ENCODE measurements at regions not wholly inside any gene's neighbourhood (a gene's known extent, or its start where the extent isn't known, plus 50 kb on each side); places are given as distances from the start of the nearest gene placed in this dataset.

DNA sequence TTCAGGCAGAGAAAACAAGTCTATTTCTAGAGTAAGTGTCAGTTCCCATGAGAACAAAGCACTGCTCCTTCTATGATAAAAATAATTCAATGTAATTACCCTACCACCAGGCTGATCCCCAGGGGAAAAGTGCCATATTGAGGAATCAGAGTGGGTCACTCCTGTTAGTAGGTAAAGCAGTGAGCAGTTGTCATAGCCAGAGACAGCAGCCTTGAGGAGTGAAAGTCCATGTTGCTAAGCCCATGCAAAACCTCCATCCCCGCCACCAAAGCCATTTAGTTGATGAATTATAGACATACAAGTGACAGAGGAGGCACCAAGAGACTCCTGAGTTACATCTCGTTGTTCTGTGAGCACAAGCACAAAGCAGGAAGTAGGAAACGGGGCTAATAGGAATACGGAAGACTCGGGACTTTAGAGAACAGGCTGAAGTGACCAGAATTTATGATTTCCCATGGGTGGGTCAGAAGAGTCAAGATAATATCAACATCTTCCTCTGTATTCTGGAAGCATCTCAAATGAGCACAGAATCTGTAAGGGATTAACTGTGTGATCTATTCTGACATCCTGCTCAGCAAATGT, 197.9 kb downstream of the MAFB start:
- DNase-seq, result no peak

DNA sequence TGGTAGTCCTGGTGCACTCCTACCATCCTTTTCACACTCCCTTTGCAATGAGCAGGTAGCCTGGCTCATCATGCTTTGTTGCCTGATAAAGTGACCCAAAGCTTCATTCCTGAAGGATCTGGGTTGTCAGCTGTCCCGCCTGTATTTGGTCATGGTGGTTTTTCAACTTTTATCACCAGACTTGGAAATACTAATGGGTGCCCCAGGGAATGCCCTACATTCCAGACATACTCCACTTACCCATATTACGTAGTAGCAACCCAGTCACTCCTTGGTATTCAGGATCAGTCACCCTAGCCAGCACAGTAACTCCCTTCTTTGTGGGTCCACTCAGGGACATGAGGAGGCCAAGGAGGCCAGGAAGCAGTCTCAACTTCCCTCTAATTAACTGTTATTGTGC, 199.2 kb downstream of the MAFB start:
- DNase-seq, result no peak

DNA sequence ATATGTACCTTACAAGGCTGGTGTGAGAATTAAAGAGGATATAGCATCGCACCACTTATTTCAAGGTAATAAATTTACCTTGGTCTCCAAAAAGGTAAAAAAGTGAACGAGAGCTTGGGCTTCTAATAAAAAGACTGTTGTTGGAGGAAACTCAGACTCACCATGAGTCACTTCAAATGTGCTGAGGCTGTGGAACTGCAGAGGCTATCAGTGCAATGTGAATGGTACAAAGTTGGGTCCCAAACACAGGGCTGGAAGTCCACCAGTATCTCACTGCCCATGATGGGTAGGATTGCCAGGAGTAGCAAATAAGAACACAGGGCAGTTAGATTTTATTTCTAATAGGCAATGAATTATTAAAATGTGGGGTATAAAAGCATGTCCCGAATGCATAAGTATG, 200.6 kb downstream of the MAFB start:
- DNase-seq, result no peak

DNA sequence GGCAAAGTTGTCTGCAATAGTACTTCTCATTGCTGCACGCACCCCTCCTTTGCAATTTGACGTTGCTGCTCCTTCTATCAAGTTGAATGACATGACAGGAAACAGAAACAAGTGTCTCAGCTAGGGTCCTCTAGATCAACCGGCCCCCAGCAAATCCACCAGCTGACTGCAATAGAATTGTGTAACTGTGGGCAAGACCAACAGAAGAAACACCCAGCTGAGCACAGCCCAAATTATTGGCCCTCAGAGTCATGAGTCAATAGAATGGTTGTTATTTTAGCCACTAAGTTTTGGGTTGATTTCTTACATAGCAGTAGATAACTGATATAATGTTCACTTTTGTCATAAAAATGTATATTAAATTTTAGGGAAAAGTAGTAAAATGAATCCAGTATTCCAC, 202.7 kb downstream of the MAFB start:
- DNase-seq, result no peak

DNA sequence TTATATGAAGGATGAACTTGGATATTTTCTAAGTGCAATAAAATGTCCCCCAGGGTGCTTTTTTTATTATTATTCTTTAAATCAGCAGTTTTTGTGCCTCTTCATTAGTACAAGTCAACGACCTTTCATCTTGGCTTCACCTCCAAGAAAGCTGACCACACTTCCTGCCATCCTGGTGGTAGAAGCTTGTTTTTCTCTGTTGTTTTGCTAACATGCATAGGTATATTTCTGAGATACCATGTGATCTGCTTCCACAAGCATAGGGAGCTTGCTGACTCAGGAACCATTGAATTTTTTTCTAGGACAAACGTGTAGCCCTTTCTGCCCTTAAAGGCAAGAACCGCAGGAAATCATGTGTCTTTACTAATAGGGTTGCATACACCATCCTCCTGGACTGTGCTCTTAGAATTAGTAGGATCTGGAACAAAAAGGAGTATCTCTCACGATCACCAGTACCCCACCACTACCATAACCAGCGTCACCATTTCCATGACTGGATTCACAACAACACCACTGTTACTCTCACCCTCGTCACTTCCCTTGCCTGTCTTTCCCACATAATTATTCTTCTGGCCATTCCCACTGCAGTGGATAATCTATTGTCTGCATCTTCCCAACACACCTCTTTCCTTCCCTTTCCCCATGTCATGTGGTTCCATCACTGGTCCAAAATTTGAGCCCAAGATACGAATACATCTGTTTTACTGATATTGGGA, 207.1 kb downstream of the MAFB start:
- DNase-seq, result no peak

DNA sequence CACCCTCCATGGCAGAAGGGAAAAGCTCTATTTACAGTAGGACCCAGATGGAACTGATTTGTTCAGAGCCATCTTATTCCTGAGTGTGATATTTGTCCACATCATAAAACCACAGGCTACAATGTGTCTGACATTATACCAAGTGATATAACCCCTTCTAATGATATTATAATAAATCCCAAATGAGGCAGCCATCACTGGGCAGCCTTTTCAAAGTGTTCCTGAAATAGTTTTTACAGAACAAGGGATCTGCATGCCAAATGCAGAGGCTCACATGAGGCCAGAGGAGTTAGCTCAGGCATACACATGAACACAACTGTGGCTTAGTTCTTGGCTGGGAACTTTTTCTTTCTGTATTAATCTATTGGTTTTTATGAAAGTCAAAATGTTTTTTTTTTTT, 207.7 kb downstream of the MAFB start:
- DNase-seq, result no peak

DNA sequence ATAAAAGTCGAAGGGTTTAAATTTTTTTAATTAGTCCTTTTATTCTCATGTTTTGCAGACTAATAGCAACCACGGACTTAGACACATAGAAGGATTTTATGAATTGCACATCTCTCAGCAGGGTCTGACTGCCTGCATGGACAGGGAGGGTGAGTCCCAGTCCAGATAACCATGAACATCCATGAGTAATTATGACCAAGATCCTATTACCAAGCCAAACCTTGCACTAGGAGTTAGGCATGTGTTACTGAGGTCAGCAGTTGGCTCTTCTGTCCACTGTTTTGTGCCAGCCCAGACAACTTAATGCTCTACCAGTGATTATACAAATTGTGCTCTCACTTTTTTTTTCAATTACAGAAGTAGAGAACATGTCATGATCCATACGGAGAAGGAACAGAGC, 211.2 kb downstream of the MAFB start:
- DNase-seq, result no peak

DNA sequence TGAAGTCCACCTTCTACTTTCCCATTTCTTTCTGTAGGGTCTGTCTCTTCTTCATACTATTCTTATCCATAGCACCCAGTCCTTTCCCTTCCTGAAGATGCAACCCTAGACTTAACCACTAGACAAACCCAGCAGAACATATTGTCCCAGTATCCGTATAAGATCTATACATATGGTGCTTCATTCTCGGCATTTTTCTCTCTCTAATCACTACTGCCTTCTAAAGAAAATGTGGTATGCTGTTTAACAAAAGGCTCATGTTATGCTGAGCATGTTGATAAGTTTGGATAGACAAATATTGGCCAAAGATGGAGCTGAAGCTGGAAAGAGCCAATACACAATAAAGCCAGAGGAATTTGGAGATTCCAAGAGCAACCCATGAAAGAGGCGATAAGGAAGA, 212.6 kb downstream of the MAFB start:
- DNase-seq, result no peak

DNA sequence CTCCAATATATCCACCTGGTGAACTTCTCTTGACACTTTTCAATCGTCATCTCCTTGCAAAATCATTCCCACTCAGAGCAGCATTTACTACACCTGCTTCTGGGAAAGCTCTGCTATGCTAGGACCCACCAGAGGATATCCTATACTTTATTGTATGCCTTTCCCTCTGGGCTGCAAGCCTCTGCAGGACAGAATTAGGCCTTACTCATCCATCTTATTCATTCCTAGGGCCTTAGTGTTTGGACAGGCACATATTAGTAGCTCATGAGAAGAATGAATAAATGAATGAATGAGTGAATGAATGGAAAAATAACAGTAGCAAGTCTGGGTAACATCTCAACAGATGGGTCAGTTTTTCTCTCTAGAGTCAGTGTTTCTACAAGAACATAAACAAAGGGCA, 216.1 kb downstream of the MAFB start:
- no peak for DNase-seq

DNA sequence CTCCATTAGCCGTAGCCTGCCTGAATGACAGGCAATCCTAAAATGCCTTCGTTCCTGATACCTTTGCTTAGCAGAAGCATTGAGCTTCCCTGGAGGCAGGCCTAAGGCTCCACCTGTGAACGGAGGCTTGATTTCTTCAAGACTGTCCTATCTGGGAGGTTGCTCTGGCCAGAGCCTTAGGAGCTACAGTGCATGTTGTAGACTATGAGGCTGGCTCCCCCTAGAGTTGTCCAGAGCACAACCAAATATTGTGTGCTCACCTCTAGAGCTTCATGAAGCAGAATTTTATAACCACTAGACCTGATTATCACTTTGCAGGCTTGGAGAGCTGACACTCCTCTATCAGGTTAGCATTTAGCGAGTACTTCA, 217.8 kb downstream of the MAFB start:
- no peak for DNase-seq

DNA sequence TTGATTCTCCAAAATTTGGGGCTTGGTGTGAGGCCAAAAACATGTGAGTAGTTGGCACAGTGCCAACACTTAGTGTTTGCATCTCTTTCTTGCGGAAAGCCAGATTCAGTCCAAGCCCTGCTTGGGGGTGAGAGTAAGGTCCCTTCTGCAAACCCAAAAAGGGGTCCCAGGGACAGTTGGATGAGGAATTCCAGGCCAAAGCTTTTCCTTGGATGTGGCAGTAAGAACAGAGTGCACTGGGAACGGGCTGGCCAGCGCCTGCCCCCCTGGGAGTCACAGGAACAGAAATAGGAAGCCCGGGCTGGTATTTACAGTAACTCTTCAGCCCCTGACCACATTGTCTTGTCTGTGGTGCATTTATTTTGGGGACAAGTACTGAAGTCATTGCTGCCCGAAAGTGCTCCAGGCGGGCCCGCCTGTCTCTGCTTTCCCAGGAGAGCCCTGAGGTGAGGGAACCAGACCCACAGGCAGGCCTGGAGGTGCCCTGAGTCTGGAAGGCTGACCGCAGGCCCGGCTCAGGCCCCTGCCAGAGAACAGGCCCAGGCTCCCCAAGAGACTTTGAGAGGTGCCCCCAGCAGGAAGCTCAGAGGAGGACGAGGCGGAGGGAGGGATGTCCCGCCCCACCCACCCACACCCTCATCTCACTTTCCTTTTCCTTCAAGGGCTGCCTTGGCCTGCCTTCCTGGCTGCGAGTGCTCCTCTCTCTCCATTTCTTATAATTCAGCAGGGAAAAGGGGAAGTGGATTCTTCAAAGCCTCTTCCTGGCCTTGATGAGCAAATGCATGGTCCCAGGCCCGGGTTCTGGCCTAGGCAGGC, 218.4 kb downstream of the MAFB start:
- peak in 1 of 2 donors; percentile 16 for DNase-seq

DNA sequence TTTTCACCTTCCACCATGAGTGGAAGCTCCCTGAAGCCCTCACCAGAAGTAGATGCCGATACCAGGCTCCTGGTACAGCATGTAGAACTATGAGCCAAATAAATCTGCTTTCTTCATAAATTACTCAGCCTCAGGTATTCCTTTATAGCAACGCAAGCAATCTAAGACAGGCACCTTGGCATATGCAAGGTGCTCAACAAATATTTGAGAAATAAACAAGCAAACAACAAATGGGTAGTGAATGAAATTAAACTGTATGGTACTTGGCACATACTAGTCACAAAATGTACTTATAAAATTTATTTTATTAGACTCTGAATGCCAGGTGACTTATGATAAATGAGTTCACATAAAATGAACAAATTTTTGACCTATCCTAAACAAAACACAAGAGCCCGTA, 220.3 kb downstream of the MAFB start:
- DNase-seq, result no peak

DNA sequence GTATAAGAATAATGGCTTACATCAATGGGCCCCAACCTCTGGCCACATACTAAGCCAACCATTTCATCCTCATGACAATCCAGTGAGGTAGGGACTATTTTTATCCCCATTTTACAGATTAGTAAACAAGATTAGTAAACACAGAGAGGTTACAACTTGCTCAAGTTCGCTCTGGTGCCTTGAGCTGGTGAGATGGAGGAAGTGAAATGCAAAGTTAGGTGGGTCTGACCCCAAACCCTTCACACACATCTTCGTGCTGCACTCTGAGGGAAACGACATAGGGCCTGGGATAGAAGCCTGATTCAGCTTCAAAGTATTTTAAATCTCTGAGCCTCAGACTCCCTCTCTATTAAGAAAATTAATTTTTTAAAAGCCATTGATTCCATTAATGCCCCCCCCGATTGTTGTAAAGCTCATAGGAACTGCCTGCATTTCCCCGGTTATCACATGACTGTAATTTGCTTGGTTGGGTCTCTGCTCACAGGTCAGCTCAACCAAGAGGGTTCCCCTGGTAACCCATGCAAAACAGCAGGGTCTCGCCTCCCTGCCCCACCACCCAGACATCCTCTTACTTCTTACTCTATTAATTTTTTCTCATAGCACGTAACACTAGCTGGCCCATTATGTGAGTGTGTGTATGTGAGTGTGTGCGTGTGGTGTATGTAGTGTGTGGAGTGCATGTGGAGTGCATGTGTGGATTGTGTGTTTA, 221.2 kb downstream of the MAFB start:
- no peak for DNase-seq

DNA sequence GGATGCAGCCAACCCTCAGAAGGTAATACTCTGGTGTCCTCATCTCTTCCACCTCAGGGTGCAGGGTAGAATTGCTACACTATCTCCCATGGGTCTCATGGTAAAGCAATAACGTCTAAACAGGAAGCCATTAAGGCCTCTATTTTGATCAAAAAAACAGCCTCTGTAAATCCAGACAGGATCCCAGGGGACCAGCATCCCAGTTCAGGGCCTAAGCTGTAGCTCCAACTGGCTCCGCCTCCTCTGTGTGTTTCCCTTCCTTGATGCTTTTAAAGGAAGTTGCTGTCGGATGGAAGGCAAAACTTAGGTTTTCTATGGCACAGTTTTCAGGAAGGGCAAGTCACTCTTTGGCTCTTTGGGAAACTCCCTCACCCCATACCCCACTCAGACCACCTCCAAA, 222.0 kb downstream of the MAFB start:
- DNase-seq, result no peak

DNA sequence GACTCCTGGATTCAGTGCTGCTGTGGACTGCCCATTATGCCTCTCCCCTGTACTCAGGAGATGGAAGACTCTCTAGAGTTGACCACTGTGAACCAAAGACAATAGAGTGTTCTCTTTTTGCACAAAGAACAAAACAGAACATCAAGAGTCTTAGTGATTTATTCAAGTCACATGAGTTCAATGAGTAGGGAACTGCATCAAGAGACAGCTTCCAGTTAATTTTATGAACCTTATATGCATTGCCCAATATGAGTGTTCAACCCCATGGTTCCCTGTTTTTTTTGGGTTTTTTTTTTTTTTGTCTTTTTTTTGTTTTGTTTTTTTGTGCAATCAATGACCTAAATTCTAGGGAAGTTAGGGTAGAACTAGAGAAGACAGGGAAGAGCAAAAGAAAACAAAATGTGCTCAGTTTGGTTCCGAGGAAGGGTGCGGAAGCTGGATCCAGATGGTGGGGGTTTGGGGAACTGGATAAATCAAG, 224.3 kb downstream of the MAFB start:
- DNase-seq, result no peak

DNA sequence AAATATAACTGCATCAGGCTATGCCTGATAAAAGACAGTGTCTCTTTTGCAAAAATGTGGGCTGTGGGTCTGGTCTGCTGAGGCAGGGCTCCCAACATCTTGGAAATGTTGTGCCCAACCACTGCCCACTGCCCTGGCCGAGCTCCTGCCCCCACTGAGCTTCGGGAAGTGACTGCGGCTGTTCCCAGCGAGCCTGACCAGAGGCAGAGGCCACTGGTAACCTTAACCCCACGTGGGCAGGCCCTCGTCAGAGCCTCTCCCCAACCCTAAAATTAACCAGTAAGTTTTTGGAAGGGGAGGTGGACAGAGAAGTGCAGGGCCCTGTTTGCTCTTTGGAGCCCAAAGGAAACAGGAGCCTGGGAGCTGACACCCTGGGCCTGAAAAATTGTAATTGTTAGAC, 225.9 kb downstream of the MAFB start:
- DNase-seq, result no peak

DNA sequence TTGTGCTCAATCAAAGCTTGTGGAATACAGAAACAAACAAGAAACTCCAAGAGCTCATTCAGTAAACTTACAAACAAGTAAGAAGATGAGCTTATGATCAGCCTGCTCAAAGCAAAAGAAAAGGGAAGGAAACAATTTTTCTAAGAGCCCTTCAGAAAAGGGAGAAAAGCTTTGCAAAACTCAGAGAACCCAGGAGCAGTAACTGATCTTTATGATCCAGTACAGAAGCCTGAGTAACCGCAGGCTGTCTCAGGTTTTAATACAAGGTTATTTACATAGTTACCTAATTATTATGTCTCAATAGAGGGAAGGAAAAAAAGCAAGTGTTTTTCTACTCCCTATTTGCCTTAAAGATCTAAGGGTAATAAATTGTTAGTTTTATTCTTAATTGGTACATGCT, 226.5 kb downstream of the MAFB start:
- DNase-seq, result no peak

DNA sequence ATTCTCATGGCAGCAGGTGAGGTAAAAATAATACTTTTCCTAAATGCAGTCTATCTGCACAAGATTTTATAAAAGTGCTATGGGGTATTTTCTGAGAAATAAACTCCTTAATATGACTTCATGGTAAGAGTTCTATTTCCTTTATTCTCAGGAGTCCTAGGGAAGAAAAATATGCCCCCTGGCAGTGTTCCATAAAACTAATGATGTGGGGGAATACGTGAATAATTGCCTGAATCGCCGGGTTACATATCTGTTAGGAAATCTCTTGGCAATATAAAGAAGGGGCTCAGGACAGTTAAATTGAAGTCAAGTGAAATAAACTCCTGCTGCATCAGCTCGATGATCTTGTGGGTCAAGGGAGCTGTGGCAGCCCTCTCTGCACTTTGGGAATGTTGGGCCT, 229.7 kb downstream of the MAFB start:
- no peak for DNase-seq

DNA sequence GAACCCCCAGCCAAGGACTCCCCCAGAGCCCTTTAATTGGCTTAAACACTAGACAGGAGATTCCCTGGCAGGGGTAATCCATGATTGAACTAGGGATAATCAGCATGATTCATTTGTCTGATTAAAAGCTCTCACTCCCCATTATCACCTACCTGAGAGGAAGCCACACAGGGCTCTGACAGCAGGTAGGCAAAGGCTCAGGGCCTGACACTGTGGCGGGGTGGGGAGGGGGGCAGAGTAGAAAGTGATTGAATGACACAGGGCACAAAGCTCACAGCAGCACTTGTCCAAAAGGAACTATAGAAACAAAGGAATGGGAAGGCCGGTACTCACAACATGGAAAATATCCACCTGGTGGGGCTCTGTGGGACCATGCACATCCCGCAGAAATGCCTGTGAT, 231.6 kb downstream of the MAFB start:
- no peak for DNase-seq

DNA sequence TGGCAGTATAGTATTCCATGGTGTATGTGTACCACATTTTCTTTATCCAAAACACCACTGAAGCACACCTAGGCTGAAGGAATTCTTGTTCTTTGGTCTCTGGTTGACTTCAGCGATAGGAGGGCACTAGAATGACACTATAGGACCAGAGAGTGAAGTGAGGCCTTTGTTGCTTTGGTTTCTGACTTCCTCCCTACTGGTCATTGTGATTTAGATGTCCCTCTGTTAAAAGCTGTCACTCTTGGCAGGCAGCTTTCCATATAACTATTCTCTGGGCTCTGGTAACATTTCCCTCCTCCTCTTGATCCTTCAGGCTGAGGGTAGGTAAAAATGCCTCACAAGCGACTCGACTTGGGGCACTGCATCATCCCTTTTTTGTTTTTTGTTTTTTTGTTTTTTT, 236.3 kb downstream of the MAFB start:
- DNase-seq, result no peak

DNA sequence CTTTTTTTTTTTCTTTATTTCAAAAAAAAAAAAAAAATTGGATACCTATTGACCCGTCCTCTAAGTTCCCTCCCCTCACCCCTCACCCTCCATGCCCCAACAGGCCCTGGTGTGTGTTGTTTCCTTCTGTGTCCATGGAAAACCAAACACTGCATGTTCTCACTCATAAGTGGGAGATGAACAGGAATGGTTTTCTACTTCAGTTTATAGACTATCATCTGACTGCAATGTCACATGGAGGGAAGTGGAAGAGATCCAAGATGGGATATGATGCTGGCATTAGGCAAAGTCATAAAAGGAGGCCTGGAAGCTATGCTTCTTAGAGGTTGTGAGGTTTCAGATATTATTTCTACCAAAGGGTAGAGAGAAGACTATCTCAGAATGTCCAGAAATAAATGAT, 237.5 kb downstream of the MAFB start:
- no peak for DNase-seq

DNA sequence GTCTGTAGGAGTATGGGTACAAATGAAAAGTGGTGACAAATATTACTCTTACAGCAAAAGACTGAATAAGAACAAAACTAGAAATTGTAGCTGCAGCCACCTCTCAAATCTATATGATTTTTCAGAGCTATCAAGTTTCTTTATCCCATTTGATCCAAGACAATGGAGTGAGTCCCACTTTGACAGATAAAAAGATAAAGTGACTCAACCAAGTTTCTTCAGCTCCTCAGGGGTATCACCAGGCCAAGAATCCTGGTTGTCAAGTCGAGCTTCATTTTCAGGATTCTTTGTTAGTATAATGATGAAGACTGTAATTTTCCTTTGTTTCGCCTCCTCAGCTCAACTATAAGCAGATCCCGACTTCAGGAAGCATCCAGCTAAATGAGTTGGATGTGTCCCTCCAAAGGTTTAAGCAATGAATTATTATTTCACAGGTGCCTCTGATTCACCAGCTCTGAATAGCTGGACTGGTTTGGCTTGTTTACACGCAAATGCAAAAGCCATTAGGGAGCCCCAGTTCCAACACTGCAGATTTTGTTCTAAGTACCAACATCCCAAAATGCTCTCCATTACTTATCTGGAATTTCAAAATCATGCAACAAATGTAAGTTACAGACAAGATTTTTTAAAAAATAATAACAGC, 238.9 kb downstream of the MAFB start:
- no peak for DNase-seq
